HCT116 (cell line): ENCODE measurements at regions not wholly inside any gene's neighbourhood (a gene's known extent, or its start where the extent isn't known, plus 50 kb on each side); places are given as distances from the start of the nearest gene placed in this dataset.

Experiments used
- ATAC-seq: fragments of 200-7000 bp; cut with Tn5 transposase; 2 replicates; pipeline ENCODE4 v1.9.1; 2020; ENCODE audit warnings: mild to moderate bottlenecking, moderate library complexity
- BruUV-seq: library from RNA; stranded (reverse); fragments of 400-500 nt; replicated peaks from 2 replicates; lab custom pipeline; 2021; lab: Mats Ljungman, UMichigan
- CTCF ChIA-PET: fragments of 300-600 bp; sonication (Branson Sonifier 250); formaldehyde crosslinking; loops from one replicate; lab custom pipeline; 2021; ENCODE audit warnings: antibody characterized with exemption; lab: Charles Lee
- POLR2A ChIA-PET: fragments of 300-600, 350-600 bp; sonication (Branson Sonifier 250); formaldehyde crosslinking; loops from one replicate; lab custom pipeline; 2021; ENCODE audit warnings: antibody characterized with exemption; lab: Charles Lee
- RAD21 ChIA-PET, 2 experiments: fragments of 300-600 bp; sonication (Branson Sonifier 250); formaldehyde crosslinking; loops; one replicate each; lab custom pipeline; 2023; ENCODE audit warnings: low total read pairs in 2 of 2; ENCODE audit not compliant: uncharacterized antibody in 2 of 2, unreplicated experiment in 2 of 2, low non-redundant PET in 1 of 2; lab: Charles Lee
- DNase-seq: peaks from one replicate; pipeline ENCODE4 v3.0.0-alpha.2; 2010; ENCODE audit warnings: low read depth, low spot score
- H2AFZ ChIP-seq: fragments of 200-600 bp; shearing (Covaris generic), sonication (generic); 2 replicates; pipeline ENCODE4 v1.6.1; 2017; ENCODE audit warnings: low read depth, mixed run types, mixed read lengths, antibody characterized with exemption, low read length; ENCODE audit not compliant: poor library complexity, severe bottlenecking
- H3K27ac ChIP-seq: 2 replicates; pipeline ENCODE4 v1.5.1; 2012; ENCODE audit warnings: low read depth, low read length
- H3K27me3 ChIP-seq: fragments of 200-600 bp; sonication (generic); 2 replicates; pipeline ENCODE4 v1.6.1; 2016; ENCODE audit warnings: mixed run types, low read length, mixed read lengths; ENCODE audit not compliant: insufficient read depth
- H3K36me3 ChIP-seq, 2 experiments: fragments of 200-500 bp in 1 of 2; fragments of 200-600 bp in 1 of 2; sonication (Bioruptor generic) in 1 of 2; sonication (generic) in 1 of 2; 2 replicates each; pipeline versions ENCODE4 v1.5.1 to v1.6.1; 2014 to 2016; ENCODE audit warnings: low read length in 2 of 2, inconsistent platforms in 1 of 2, mixed read lengths in 1 of 2, mixed run types in 1 of 2; ENCODE audit not compliant: insufficient read depth in 2 of 2, control insufficient read depth in 1 of 2
- H3K4me1 ChIP-seq, 2 experiments: fragments of 200-600 bp in 1 of 2; sonication (generic) in 1 of 2; 2 replicates each; pipeline versions ENCODE4 v1.5.1 to v1.6.1; 2012 to 2017; ENCODE audit warnings: low read length in 2 of 2, inconsistent platforms in 1 of 2, mild to moderate bottlenecking in 1 of 2, mixed read lengths in 1 of 2, mixed run types in 1 of 2, moderate library complexity in 1 of 2; ENCODE audit not compliant: insufficient read depth in 2 of 2, control insufficient read depth in 1 of 2
- H3K4me2 ChIP-seq: fragments of 200-600 bp; sonication (generic); 2 replicates; pipeline ENCODE4 v1.6.1; 2017; ENCODE audit warnings: mixed run types, low read length, mixed read lengths
- H3K4me3 ChIP-seq, 2 experiments: fragments of 200-600 bp in 1 of 2; sonication (generic) in 1 of 2; replicated peaks in 1 of 2; 2 replicates each; pipeline ENCODE4 v1.5.1; 2011 to 2016; ENCODE audit warnings: low read length in 2 of 2, control low read depth in 1 of 2, low read depth in 1 of 2, mild to moderate bottlenecking in 1 of 2, mixed read lengths in 1 of 2, mixed run types in 1 of 2
- H3K79me2 ChIP-seq: fragments of 200-600 bp; sonication (generic); 2 replicates; pipeline ENCODE4 v1.6.1; 2017; ENCODE audit warnings: mild to moderate bottlenecking, mixed run types, low read length, moderate library complexity, mixed read lengths; ENCODE audit not compliant: insufficient read depth
- H3K9ac ChIP-seq: fragments of 200-600 bp; sonication (generic); 2 replicates; pipeline ENCODE4 v1.6.1; 2016; ENCODE audit warnings: low read length, mixed read lengths
- H3K9me2 ChIP-seq: fragments of 200-600 bp; sonication (generic), shearing (Covaris generic); 2 replicates; pipeline ENCODE4 v1.6.1; 2017; ENCODE audit warnings: mixed run types, mild to moderate bottlenecking, moderate library complexity; ENCODE audit not compliant: insufficient read depth
- H3K9me3 ChIP-seq, 2 experiments: fragments of 200-500 bp in 1 of 2; fragments of 200-600 bp in 1 of 2; sonication (Bioruptor generic) in 1 of 2; sonication (generic) in 1 of 2; 2 replicates each; pipeline ENCODE4 v1.6.1; 2014 to 2017; ENCODE audit warnings: low read length in 2 of 2, mixed read lengths in 2 of 2, inconsistent platforms in 1 of 2, low read depth in 1 of 2, mild to moderate bottlenecking in 1 of 2, mixed run types in 1 of 2, moderate library complexity in 1 of 2; ENCODE audit not compliant: control insufficient read depth in 1 of 2, insufficient read depth in 1 of 2
- H4K20me1 ChIP-seq: fragments of 200-600 bp; sonication (generic), shearing (Covaris generic); 2 replicates; pipeline ENCODE4 v1.6.1; 2017; ENCODE audit warnings: mixed run types, mild to moderate bottlenecking, moderate library complexity; ENCODE audit not compliant: insufficient read depth
- ATF3 ChIP-seq: IDR thresholded peaks from 2 replicates; pipeline ENCODE4 v1.6.1; 2012
- EGR1 ChIP-seq: IDR thresholded peaks from 2 replicates; pipeline ENCODE4 v1.6.1; 2012; ENCODE audit warnings: low read depth
- FOSL1 ChIP-seq: IDR thresholded peaks from 2 replicates; pipeline ENCODE4 v1.6.1; 2012; ENCODE audit warnings: low read depth
- JUND ChIP-seq: IDR thresholded peaks from 2 replicates; pipeline ENCODE4 v1.6.1; 2012
- POLR2A ChIP-seq: IDR thresholded peaks from 2 replicates; pipeline ENCODE4 v1.7.0; 2011; ENCODE audit warnings: borderline replicate concordance; ENCODE audit not compliant: insufficient read depth, insufficient read length; ENCODE audit errors: extremely low read depth
- POLR2AphosphoS5 ChIP-seq: IDR thresholded peaks from 2 replicates; pipeline ENCODE4 v1.6.1; 2011; ENCODE audit warnings: mild to moderate bottlenecking, low read depth, low read length, moderate library complexity
- RAD21 ChIP-seq: IDR thresholded peaks from 2 replicates; pipeline ENCODE4 v1.6.1; 2012; ENCODE audit warnings: low read depth, mild to moderate bottlenecking
- REST ChIP-seq: IDR thresholded peaks from 2 replicates; pipeline ENCODE4 v1.6.1; 2012; ENCODE audit warnings: low read depth
- SP1 ChIP-seq: IDR thresholded peaks from 2 replicates; pipeline ENCODE4 v1.6.1; 2012; ENCODE audit warnings: low read depth
- YY1 ChIP-seq: IDR thresholded peaks from 2 replicates; pipeline ENCODE4 v1.6.1; 2011; ENCODE audit warnings: low read length, low read depth, moderate library complexity, mild to moderate bottlenecking; ENCODE audit not compliant: insufficient replicate concordance; ENCODE audit errors: extremely low read depth
- ZFX ChIP-seq: fragments of 450-650 bp; IDR thresholded peaks from 2 replicates; pipeline ENCODE4 v1.6.1; 2017
- intact Hi-C: fragments of 100-400 bp; cut with micrococcal nuclease; formaldehyde crosslinking; loops from 2 replicates; pipeline ENCODE4 v1.10.0; 2022

- Histone ChIP-seq H3K27ac (no peak overlapping the region), H3K36me3 (no peaks in the 10 kb centered on the region), H3K4me2 (no peak overlapping the region), H4K20me1 (no peaks in the 10 kb centered on the region), H3K9ac (no peak overlapping the region), H3K9me2 (no peaks in the 10 kb centered on the region), H3K4me3 (no peak overlapping the region), H3K79me2 (no peaks in the 10 kb centered on the region), H2AFZ (no peak overlapping the region), H3K9me3 (no peaks in the 10 kb centered on the region), H3K27me3 (peaks cover 9% of the 10 kb centered on the region; the same call in 1 of the 2 replicates), H3K4me1 (peaks cover 2 to 8% of the 10 kb centered on the region in 2 experiments; a peak in 2 of 4 replicates)
- RAD21 ChIA-PET: no interaction called here
- POLR2A ChIA-PET: no interaction called here
- no peak for TF ChIP-seq REST
- TF ChIP-seq ATF3: no peak
- TF ChIP-seq POLR2AphosphoS5: no peak
- TF ChIP-seq POLR2A: no peak
- no peak for TF ChIP-seq FOSL1
- no peak for TF ChIP-seq RAD21
- TF ChIP-seq ZFX: no peak
- TF ChIP-seq YY1: no peak
- TF ChIP-seq EGR1: no peak
- no peak for TF ChIP-seq JUND
- TF ChIP-seq SP1: no peak
- no TSS peak for BruUV-seq
- intact Hi-C loops: no loop called here
- DNase-seq: no peak
- ATAC-seq: no peak
- CTCF ChIA-PET: no interaction called here
Measured at GRCh38 chr14:94919896-94920295, 150.0 kb upstream of the GSC start.
